GM10248 (cell line): ENCODE measurements at regions not wholly inside any gene's neighbourhood (a gene's known extent, or its start where the extent isn't known, plus 50 kb on each side); places are given as distances from the start of the nearest gene placed in this dataset.

Source experiments
- CTCF ChIA-PET: fragments of 300-600 bp; sonication (Branson Sonifier 250); formaldehyde crosslinking; extraction: SDS; loops from one replicate; lab custom pipeline; 2021; ENCODE audit warnings: antibody characterized with exemption; lab: Yijun Ruan, JAX
- POLR2A ChIA-PET: fragments of 350-650 bp; sonication (Branson Sonifier 250); formaldehyde crosslinking; extraction: SDS; loops from one replicate; lab custom pipeline; 2020; ENCODE audit warnings: antibody characterized with exemption; lab: Yijun Ruan, JAX
- DNase-seq: peaks from one replicate; pipeline ENCODE4 v3.0.0; 2012; ENCODE audit errors: extremely low spot score
- TF ChIP-seq, protein P1 (sequence below): IDR thresholded peaks from 2 replicates; pipeline ENCODE4 v1.5.1; 2012; ENCODE audit warnings: mild to moderate bottlenecking, low read depth; ENCODE audit errors: extremely low read depth, missing control alignments, control extremely low read depth

DNA sequence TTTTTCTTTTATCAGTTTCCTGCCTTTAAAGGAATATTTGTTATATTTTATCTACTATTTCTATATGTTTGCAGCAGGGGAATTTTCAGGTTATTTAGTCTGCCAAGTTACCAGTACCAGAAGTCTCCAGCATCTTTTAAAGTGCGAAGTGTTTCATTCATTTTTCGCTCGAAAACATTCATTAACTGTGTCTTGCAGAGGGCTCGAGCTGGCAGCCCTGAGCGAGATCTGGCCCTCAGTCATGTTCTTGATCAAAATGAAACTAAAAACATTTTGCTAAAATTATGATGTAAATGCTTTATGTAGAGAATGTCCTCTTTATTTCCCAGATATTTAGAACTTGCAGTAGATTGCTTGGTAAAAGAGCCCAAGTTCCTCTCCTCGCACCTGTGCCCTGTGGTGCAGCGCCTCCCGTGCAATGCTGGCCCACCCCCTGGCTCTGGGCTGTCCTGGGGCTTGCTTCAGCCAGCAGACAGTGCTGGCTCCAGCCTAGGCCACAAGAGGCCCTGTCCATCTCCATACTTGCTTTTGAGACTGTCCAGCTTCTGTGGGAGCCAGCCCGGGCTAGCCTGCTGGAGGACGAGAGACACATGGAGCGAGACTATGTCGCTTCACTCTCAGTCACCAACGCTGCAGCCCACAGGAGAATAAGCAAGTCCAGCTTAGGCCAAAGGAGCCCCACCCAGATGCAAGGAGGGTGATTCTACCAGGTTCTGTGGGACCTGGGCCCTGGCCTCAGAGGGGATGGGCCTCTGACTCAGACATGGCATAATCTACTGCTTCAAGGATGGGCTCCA is 71.9 kb upstream of the PRR23E start:
- ChIA-PET POLR2A (no interaction called here), CTCF (interaction anchor here (2.1 kb wide), 1 partner anchor 8 kb away, joined by 9 read pairs; no protein-coding TSS in a partner anchor)
- TF ChIP-seq, protein P1, sequence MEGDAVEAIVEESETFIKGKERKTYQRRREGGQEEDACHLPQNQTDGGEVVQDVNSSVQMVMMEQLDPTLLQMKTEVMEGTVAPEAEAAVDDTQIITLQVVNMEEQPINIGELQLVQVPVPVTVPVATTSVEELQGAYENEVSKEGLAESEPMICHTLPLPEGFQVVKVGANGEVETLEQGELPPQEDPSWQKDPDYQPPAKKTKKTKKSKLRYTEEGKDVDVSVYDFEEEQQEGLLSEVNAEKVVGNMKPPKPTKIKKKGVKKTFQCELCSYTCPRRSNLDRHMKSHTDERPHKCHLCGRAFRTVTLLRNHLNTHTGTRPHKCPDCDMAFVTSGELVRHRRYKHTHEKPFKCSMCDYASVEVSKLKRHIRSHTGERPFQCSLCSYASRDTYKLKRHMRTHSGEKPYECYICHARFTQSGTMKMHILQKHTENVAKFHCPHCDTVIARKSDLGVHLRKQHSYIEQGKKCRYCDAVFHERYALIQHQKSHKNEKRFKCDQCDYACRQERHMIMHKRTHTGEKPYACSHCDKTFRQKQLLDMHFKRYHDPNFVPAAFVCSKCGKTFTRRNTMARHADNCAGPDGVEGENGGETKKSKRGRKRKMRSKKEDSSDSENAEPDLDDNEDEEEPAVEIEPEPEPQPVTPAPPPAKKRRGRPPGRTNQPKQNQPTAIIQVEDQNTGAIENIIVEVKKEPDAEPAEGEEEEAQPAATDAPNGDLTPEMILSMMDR: no peak
- no peak for DNase-seq

GRCh38 chr3:127121885-127122284 is 71.0 kb upstream of the PRR23E start:
- no peak for DNase-seq
- CTCF ChIA-PET: interaction anchor here (1.3 to 2.1 kb wide), 3 partner anchors 9 to 18 kb away, joined by 3 to 9 read pairs (median 5); no protein-coding TSS in a partner anchor
- POLR2A ChIA-PET: no interaction called here
- TF ChIP-seq, protein P1: no peak

GRCh38 chr3:127123533-127123932 is 69.4 kb upstream of the PRR23E start:
- DNase-seq: no peak
- CTCF ChIA-PET: interaction anchor here (1.6 kb wide), 1 partner anchor 20 kb away, joined by 5 read pairs; no protein-coding TSS in a partner anchor
- POLR2A ChIA-PET: no interaction called here
- TF ChIP-seq, protein P1: no peak

DNA sequence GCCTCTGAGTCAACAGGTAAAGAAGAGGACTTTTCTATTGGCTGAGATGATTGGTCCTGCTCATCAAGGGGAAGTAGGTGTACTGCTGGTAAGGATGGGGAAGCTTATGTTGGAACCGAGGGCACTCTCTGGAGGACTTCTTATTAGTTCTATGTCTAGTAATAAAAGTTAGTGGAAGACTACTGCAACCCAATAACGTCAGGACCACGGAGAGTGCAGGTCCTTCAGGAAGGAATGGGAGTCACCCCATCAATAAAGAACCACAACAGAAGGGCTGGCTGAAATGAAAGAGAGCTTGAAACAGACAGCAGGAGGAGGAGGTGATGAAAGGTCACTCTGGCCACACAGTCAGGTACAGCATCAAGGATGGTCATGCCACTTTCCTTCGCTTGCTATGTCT is 68.8 kb upstream of the PRR23E start:
- TF ChIP-seq, protein P1: no peak
- CTCF ChIA-PET: no interaction called here
- POLR2A ChIA-PET: no interaction called here
- no peak for DNase-seq

- TF ChIP-seq, protein P1: no peak
- DNase-seq: no peak
- CTCF ChIA-PET: interaction anchor here (1.2 kb wide), 1 partner anchor 9 kb away, joined by 3 read pairs; no protein-coding TSS in a partner anchor
- POLR2A ChIA-PET: no interaction called here
Observed at GRCh38 chr3:127131424-127132170, 61.3 kb upstream of the PRR23E start.

DNA sequence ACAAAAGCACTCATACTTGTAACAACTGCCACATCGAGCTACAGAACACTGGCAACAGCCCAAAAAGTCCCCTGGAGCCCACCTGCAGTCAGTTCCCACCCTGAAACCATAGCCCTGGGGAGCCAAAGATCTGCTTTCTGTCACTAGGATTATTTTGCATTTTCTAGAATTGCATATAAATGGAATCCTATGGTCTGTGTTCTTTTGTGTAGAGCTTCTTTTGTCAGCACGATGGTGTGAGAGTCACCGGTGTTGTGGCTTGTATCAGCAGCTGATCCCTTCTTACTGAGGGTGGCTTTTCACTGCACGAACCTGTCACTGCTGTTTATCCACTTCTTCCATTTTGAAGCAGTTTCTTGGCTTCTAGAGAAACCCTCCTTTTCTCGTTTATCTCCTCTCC is 60.1 kb upstream of the PRR23E start:
- POLR2A ChIA-PET: no interaction called here
- TF ChIP-seq, protein P1: no peak
- CTCF ChIA-PET: no interaction called here
- no peak for DNase-seq
